HG03469 (cell line): ENCODE measurements at regions not wholly inside any gene's neighbourhood (a gene's known extent, or its start where the extent isn't known, plus 50 kb on each side); places are given as distances from the start of the nearest gene placed in this dataset.

ENCODE experiments used
- ATAC-seq: cut with Tn5 transposase; IDR thresholded peaks from one replicate; pipeline ENCODE4 v1.9.1; 2021; ENCODE audit warnings: mild to moderate bottlenecking, moderate library complexity, moderate number of reproducible peaks; ENCODE audit not compliant: unreplicated experiment

DNA sequence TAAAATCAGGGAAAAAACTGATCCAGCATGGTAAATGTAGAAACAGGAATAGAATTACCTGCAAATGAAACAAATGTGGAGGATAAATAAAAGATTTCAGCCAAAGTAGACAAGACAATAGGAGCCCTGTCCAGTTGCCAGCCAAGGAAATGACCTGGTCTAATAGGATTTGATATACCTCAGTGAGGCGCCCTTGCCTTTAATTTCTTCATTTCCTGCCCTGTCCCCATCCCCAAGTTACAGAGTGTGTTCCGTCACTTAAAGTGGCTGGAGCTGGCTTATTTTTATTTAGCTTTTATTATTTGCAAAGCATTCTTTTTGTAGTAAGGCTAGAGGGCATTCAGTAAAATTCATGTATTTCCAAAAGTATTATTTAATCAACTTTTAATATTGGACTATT lies 1022.0 kb downstream of the EFNB2 start:
- ATAC-seq, result no peak

DNA sequence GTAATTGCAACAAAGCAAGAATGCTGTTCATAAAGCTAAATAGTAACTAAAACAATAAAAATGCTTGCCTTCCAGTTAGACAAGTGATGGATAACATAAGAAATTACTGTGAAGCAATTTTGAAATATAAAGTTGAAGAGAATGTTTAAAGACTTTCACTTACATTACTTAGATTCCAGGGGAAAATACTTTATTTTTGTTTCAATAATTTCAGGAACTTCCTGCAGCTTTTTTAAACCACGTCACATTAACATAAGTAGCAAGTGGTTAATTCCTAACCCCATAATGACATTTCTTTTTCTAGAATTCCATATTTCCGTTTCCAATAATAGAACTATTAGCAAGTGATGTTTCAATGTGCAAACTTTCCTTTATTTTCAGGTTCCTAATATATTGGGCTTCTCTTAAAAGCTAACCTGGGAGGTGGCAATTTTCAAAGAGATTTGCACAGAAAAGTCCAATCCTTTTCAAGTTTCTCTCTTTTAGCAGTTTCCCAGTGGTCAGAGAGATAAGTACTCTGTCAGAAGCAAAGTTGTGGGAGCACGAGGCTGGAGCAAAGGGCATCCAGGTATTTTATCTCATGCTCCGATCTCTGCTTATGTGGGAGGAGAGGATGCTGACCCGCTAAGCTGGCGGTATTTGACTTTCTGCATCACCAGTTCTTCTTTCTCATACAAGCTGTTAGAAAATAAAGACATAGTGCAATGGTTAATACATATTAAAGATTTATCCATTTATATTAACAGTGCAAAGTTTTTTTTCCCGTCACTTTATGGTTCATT lies 1025.3 kb downstream of the EFNB2 start:
- no peak for ATAC-seq

DNA sequence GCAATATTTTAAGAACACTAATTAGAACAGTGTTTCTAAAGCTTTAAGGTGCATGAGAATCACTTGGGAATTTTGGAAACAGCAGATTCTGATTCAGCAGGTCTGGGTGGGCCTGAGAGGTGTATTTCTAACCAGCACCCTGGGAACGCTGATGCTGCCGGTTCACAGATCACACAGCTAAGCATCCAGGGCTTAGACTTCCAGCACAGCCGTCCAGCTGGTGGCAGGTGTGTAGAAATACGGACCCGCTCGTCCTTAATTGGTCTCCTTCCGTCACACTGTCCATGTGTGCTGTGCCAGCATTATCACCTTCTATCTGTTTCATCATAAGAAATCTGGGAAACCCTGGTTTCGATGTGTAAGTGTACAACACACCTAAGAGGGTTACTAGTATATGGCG lies 1029.0 kb downstream of the EFNB2 start:
- ATAC-seq, result no peak

- ATAC-seq, result no peak
Observed at GRCh38 chr13:105502193-105502592, 1033.3 kb downstream of the EFNB2 start.

GRCh38 chr13:105497597-105497996 lies 1037.9 kb downstream of the EFNB2 start:
- no peak for ATAC-seq

DNA sequence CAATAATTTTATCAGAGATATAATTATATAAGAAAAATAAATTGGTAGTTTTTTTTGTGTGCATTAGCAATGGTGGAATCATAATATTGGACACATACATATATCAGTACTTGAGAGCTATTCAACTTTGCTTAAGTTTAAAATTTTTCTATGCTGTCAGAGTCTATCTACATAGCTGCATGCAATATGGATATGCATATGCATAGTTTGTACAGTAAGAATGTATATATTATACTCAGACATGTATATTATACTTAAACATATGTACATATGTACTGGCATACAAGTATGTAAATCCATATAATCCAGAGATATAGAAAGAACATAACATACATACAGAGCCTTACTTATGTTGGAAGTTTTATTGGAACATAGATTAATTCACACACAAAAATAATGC lies 1043.2 kb downstream of the EFNB2 start:
- no peak for ATAC-seq

DNA sequence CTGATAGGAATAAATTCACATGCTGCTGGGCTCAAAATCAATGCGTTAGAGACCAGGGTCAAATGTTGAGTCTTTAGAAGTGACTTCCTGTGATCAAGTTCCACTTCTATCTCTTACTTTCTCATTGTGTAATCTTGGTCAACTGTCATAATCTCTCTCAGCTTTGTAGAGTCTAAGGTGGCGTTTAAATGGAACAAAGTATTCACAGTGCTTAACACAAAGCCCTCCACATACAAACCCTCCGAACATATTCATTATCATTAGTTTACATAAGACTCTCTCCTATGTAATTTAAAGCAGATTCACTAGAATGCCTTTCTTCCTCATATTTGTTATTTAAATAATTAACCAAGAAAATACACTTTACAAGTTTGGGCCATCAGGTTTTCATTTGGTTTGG lies 1044.1 kb downstream of the EFNB2 start:
- no peak for ATAC-seq

DNA sequence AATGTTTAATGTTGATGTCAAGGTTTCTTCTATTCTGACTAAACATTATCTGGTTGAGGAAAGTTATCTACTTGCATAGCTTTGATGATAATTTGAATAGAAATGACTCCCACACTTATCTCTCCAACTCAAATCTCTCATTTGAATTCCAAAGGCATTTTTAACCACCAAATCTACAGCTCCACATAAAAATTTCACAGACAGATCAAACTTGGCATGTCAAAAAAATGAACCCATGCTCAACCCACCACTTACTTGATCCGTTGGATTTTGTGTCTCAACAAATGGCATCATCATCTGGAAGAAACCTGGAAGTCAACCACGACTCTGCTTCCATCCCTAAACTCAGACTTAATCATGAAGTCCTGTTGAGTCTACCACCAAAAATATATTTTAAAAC lies 1050.4 kb downstream of the EFNB2 start:
- no peak for ATAC-seq

DNA sequence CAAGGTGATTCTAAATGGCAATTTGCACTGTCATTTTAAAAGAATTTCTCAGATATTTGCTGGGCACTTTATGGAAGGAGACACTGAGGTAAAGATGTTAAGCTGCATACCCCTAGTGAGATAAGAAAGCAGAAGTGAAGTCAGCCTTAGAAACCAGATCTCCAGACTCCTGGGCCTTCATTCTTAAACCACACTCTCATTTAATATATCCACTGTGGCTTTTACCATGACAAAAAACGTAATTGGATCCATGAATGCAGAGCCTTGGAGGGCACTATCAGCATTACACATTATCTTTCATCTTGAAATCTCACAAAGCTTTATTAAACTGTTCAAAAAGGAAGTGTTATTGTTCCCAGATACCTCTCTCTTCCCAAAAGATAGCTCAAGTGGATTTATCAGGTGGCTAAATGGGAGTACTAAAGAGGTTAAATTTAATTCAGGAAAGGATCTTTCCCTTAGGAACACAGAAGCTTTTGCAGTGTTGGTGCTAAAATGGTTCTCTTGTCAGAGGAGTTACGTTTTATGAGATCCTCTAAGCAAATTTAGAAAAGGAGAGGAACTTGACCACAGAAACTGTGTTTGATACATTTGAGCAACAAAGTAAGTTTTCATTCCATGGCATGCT lies 1060.4 kb downstream of the EFNB2 start:
- ATAC-seq, result no peak

DNA sequence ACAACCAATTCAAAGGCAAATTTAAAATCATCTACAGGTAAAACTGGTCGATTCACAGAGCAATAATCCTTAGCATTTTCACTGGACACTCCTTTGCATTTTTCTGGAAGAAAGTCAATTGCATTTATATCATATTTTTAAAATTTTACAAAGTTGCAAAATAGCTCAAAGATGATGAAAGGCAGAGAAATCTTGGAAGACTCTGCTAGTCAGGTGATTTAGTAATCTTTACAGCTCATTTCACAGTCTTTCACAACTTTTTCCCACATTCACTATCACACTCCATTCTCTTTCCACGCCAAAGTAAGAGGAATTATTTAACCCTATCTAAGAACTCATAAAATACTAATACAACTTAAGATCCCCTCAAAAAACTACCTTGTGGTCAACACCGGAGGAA lies 1063.8 kb downstream of the EFNB2 start:
- ATAC-seq, result no peak

DNA sequence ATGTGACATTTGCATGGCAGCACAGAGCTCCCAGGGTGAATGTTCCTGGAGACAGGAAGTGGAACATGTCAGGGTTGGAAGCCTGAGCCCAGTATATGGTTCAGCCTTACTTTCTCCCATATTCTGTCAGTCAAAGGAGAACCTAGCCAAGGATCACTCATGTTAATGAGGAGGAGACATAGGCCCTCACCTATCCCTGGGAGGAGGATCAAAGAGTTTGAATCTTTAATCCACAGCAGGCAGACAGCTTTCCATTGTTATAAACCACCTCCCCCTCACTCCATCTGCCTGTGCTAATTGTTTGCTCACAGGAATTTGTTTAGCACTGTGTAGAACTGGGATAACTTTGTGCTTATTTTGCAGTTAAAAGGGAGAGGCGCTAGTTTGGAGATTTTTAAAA lies 1069.1 kb downstream of the EFNB2 start:
- no peak for ATAC-seq

DNA sequence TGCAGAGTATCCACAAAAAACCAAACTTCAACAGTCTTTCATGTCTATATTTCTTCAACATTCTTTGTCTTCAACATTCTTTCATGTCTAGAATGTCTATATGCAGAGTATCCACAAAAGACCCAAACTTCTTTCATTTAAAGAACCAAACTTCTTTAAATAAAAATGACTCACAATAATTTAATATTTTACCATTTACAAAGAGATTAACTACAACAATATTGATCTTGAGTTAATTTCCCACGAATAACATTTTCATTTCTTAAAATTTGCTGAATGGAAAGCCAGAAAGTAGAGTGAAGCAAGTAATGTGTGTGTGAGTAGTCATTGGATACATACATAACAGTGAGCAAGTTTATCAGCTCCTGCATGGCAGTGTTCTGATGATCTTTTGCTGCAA lies 1069.7 kb downstream of the EFNB2 start, which contains the start of gene DAOA:
Gene DAOA, plus strand, starts transcription at position 301 of the 400 bp plus-strand sequence.
- no peak for ATAC-seq

GRCh38 chr13:105465251-105465650 lies 1070.2 kb downstream of the EFNB2 start:
- ATAC-seq, result no peak

- ATAC-seq, result no peak
Observed at GRCh38 chr13:105464249-105464648, 1071.2 kb downstream of the EFNB2 start.

DNA sequence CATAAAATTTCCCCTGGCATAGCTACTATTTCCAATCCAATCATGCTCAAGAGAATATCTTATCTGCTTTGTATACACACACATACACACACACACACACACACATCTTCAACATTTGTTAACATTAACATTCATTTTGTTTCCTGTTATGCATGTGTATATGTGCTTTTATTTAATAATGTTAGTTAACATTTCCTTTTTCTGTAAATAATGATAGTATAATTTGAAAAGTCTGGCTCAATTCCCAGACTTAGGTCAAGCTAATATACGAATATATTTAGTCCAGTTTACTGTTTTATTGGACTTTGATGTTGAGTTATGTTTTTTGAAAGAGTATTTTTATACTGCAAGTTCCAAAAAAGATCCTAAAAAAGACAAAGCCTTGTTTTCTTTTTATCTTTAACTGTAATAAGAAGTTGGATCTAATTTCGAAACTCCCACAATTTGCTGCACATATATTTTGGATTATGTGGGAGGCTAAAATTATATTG lies 1072.4 kb downstream of the EFNB2 start:
- ATAC-seq, result no peak

GRCh38 chr13:105462098-105462497 lies 1073.4 kb downstream of the EFNB2 start:
- no peak for ATAC-seq

DNA sequence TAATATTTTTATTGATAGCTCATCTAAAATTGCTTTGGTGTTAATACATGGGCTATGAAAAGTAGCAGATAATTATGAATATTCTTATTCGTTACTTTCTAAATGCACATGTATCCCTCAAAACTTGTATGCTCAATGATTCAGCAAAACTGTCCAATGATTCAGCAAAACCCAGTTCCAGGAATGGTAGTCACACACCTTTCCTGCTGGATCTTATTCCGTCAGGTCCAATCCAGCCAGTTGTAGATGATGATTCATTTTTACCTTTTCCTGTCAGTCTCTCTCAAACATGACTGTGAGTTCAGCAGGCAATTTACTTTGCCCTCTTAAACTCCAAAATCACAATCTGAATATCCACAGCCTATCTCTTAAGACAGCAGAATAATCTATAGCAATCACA lies 1082.6 kb downstream of the EFNB2 start:
- ATAC-seq, result no peak

DNA sequence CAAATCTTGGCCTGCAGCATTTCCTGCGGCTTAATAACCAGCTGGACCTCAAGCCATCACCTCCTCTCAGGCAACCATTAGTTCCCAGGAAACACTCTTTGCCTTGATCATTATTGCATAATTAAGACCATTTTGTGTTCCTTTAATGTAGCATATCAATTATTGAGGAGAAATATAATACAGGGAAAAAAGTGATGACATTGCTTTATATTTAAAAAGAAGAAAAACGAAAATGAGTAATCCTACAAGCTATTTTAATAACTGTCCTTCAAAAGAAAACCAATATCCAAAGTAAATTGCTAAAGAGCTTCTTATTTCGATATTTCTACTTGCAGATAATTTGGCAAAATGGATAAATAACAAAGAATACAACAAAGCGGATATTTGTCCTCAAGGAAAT lies 1084.7 kb downstream of the EFNB2 start:
- ATAC-seq, result no peak

- no peak for ATAC-seq
Observed at GRCh38 chr13:105448811-105449210, 1086.7 kb downstream of the EFNB2 start.

DNA sequence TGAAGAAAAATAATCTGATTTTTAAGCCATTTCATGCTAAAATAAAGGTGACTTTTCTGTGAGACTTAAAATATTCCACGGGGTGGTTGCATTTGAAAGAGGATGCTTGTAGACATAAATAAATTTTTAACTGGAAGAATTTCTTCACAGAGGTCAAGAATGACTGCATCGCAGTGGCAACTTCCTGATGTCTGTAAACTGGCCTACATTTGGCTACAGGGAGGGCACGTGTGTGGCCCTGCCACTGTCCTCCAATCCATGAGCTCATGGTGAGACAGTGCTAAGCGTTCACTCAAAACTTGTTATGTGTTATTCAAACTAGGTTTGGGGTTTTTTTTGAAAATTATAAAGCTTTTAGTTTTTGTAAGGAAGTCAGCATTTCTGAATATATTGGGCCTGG lies 1089.3 kb downstream of the EFNB2 start:
- ATAC-seq, result no peak

DNA sequence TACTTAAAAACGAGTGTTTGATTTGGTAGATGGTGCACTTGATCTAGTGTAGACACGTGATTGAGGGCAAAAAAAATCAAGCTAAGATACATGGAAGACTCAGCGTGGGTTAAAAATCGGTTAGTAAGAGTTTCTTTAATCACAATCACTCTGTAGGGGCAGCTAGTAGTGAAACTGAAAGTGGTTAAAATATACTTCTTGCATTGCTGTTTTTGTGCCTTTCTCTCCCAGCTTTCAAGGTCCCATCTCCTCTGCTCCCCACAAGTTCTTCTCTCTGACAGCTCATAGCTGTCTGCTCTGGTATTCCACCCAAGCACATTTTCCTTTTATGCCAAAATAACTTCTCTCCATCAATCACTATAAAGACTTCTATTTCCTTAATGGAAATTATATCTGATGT lies 1089.7 kb downstream of the EFNB2 start:
- ATAC-seq, result no peak

DNA sequence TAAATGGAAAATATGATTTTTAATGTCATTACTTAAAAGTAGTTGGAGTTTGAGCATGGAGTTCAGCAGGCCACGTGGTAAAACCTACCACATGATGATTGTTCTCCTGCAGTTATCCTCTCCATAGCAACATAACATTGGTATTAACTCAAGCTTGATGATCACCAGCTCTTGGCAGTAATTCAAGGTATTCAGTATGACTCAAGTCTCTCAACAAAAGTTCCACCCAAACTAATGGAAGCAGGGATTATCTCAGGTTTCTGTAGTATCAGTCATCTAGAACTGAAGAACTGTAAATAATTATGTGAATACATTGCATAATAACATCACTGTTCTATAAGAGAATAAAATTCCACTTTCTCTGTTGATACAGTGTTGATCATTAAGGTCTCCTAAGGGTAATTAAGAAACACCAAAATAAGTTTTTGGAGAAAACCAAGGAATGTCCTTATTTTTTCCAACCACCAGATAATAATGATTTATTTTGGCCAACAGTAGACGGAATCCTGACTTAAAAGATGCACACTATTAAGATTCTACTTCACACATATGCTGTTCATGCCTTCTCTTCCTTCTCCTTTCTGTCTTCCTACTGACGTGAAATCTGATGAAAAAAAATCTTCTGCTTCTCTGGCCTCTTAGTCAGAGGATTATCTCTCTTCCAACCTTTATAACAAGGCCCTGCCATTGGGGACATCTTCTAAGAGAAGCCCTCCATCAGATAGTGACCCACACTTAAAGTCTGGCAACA lies 1092.3 kb downstream of the EFNB2 start:
- no peak for ATAC-seq
